ENCODE measurements at regions not wholly inside any gene's neighbourhood (a gene's known extent, or its start where the extent isn't known, plus 50 kb on each side); places are given as distances from the start of the nearest gene placed in this dataset.
"Not testable (repeated sequence)": the region's sequence is repeated elsewhere in the genome, so short reads cannot be mapped to it uniquely, and the experiment has no call there.

GRCh38 chr4:97105347-97106099 is 1037.8 kb downstream of the STPG2 start:
- no peak for DNase-seq (ENCODE audit: extremely low spot score, insufficient read length, low read depth)
- FAIRE-seq: no peak

DNA sequence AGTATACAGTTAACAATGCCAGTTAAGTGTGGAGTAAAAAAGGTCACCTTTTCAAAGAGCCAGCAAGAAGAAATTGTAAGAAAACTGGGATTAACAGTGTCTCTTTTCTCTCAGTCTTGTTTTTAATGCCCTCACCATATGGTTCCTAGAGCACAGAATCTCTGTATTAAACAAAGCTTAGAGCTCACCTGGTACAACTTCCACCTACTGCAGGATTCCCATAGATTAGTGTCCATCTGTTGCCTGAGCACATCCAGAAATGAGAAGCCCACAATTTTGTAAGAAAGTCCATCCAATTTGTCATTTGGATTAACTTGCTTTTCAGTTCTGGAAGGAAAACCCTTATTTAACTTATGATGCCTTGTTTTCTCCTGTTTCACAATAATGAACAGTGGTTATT is 1037.1 kb downstream of the STPG2 start:
- DNase-seq (ENCODE audit: extremely low spot score, insufficient read length, low read depth) (no peak), FAIRE-seq (no peak)

DNA sequence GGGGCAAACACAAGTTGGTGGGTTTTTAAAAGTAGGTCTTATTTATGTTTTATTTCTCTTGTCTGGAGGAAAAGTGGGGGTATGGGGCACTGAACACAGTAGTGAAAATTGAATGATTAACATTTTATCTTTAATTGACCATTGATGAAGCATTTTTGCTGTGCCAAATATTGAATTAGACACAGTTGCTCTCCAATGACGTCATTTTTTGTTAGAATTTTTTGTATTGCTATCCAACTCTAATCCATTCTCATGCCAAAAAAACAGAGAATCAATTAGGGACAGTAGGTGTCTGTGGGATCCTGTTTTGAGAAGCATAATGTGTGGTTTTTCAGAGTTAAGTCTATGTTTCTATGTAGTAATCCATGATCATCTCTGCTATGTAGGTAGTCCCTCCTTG is 1032.8 kb downstream of the STPG2 start:
- FAIRE-seq: no peak
- no peak for DNase-seq (ENCODE audit: extremely low spot score, insufficient read length, low read depth)

- FAIRE-seq: no peak
- no peak for DNase-seq (ENCODE audit: extremely low spot score, insufficient read length, low read depth)
Observed at GRCh38 chr4:97116511-97116910, 1026.8 kb downstream of the STPG2 start.

DNA sequence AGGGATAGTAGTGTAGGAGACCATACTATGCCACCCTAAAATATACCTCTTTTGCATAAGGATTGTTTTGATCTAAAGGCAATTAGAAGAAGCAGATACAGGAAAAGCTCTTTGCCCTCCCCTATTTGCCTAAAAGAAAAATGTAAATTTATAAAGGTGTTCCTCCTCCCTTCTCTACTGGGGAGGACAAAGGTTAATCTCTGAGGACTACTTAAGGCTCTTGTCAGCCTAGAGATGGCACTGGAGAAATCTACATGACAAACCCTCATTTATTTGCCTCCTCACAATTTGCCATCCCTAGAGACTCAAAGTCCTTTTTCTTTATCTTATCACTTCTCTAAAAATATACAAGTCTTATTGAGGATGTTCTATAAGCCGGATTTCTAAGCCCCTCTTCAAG is 1021.8 kb downstream of the STPG2 start:
- no peak for DNase-seq (ENCODE audit: extremely low spot score, insufficient read length, low read depth)

GRCh38 chr4:97123573-97123972 is 1019.7 kb downstream of the STPG2 start:
- DNase-seq (ENCODE audit: extremely low spot score, insufficient read length, low read depth): no peak

More for the DNA sequence above, 1021.8 kb downstream of the STPG2 start:
- no peak for FAIRE-seq

GRCh38 chr4:97132435-97132834 is 1010.8 kb downstream of the STPG2 start:
- FAIRE-seq: no peak

More at GRCh38 chr4:97123573-97123972, 1019.7 kb downstream of the STPG2 start:
- FAIRE-seq: no peak

GRCh38 chr4:97134456-97134855 is 1008.8 kb downstream of the STPG2 start:
- DNase-seq (ENCODE audit: extremely low spot score, insufficient read length, low read depth): no peak
- no peak for FAIRE-seq

More at GRCh38 chr4:97132435-97132834, 1010.8 kb downstream of the STPG2 start:
- no peak for DNase-seq (ENCODE audit: extremely low spot score, insufficient read length, low read depth)

DNA sequence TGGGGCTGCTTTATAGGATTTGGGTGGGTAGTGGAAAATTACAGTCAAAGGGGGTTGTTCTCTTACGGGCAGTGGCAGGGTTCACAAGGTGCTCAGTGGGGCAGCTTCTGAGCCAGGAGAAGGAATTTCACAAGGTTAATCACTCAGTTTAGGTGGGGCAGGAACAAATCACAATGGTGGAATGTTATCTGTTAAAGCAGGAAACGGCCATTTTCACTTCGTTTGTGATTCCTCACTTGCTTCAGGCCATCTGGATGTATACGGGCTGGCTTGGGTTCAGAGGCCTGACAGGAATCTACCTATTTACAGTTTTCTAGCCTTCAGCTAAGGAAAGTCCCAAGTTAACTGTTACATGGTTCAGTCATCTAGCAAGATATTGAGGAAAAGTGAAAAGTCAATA is 1003.5 kb downstream of the STPG2 start:
- no peak for DNase-seq (ENCODE audit: extremely low spot score, insufficient read length, low read depth)
- FAIRE-seq: no peak

- DNase-seq (ENCODE audit: extremely low spot score, insufficient read length, low read depth) (no peak), FAIRE-seq (no peak)
Observed at GRCh38 chr4:97140545-97140944, 1002.7 kb downstream of the STPG2 start.

GRCh38 chr4:97141332-97141731 is 1001.9 kb downstream of the STPG2 start:
- FAIRE-seq; DNase-seq (ENCODE audit: extremely low spot score, insufficient read length, low read depth): not testable (repeated sequence)

DNA sequence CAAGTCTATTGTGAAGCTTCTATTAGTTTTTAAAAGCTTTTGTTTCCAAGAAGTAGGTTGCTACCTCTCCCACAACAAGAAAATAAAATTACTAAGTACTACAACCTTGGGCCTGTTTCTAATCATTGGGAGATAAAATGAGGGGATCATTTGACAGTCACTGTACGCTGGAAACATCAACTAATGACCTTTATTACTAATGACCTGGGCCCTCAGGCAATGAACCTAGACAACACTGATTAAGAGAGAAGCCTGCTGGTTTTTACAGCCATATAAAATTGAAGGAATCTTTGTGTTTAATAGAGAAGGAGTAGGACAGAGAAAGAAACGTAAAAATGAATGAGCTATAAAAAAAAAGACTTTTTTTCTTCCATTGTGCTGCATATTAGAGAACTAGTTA is 1000.9 kb downstream of the STPG2 start:
- DNase-seq (ENCODE audit: extremely low spot score, insufficient read length, low read depth) (no peak), FAIRE-seq (no peak)

- no peak for DNase-seq (ENCODE audit: extremely low spot score, insufficient read length, low read depth)
- FAIRE-seq: no peak
Observed at GRCh38 chr4:97142893-97143292, 1000.4 kb downstream of the STPG2 start.

- FAIRE-seq: no peak
- DNase-seq (ENCODE audit: extremely low spot score, insufficient read length, low read depth): no peak
Observed at GRCh38 chr4:97144199-97144598, 999.1 kb downstream of the STPG2 start.

GRCh38 chr4:97150966-97151365 is 992.3 kb downstream of the STPG2 start:
- FAIRE-seq (peak; percentile 9), DNase-seq (ENCODE audit: extremely low spot score, insufficient read length, low read depth) (no peak)

- FAIRE-seq (no peak), DNase-seq (ENCODE audit: extremely low spot score, insufficient read length, low read depth) (no peak)
Observed at GRCh38 chr4:97152149-97152548, 991.1 kb downstream of the STPG2 start.

- FAIRE-seq: no peak
- no peak for DNase-seq (ENCODE audit: extremely low spot score, insufficient read length, low read depth)
Observed at GRCh38 chr4:97153042-97153441, 990.2 kb downstream of the STPG2 start.

GRCh38 chr4:97159625-97160024 is 983.7 kb downstream of the STPG2 start:
- no peak for FAIRE-seq
- DNase-seq (ENCODE audit: extremely low spot score, insufficient read length, low read depth): no peak

GRCh38 chr4:97185233-97185632 is 958.0 kb downstream of the STPG2 start:
- DNase-seq (ENCODE audit: extremely low spot score, insufficient read length, low read depth) (no peak), FAIRE-seq (no peak)

GRCh38 chr4:97197106-97197505 is 946.2 kb downstream of the STPG2 start:
- DNase-seq (ENCODE audit: extremely low spot score, insufficient read length, low read depth) (no peak), FAIRE-seq (no peak)

DNA sequence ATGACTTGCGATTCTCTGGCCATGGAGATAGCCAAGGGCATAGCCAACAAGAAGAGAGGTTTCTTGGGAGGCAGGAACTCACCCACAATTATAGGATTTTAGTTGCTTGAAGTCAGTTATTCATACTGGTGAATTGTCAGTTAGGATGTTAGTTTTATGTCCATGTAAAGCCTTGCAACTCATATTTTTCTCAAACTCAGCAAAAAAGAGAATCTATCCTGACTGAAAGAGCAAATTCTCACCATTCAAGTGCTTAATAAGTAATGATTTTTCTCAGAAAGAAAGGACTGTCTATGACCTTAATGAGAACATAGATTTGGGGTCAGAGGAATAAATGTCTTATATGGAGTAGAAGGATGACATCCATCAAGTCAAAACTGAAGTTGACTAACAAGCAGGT is 934.5 kb downstream of the STPG2 start:
- FAIRE-seq (no peak), DNase-seq (ENCODE audit: extremely low spot score, insufficient read length, low read depth) (no peak)

- FAIRE-seq (no peak), DNase-seq (ENCODE audit: extremely low spot score, insufficient read length, low read depth) (no peak)
Observed at GRCh38 chr4:97215409-97215941, 927.8 kb downstream of the STPG2 start.

Data from GM18507 (cell line).